PC-3 (cell line): ENCODE measurements at regions not wholly inside any gene's neighbourhood (a gene's known extent, or its start where the extent isn't known, plus 50 kb on each side); places are given as distances from the start of the nearest gene placed in this dataset.

ENCODE experiments used
- EZH2phosphoT487 ChIP-seq: fragments of 300-600 bp; sonication (generic); IDR thresholded peaks from 2 replicates; pipeline ENCODE4 v1.6.1; 2018; ENCODE audit warnings: mild to moderate bottlenecking, antibody characterized with exemption, low read length, borderline replicate concordance
- TF ChIP-seq, protein P1 (sequence below): fragments of 300-600 bp; sonication (generic); conservative IDR thresholded peaks from 2 replicates; pipeline ENCODE4 v1.5.1; 2017; ENCODE audit warnings: antibody characterized with exemption, low read depth, mild to moderate bottlenecking, low read length

DNA sequence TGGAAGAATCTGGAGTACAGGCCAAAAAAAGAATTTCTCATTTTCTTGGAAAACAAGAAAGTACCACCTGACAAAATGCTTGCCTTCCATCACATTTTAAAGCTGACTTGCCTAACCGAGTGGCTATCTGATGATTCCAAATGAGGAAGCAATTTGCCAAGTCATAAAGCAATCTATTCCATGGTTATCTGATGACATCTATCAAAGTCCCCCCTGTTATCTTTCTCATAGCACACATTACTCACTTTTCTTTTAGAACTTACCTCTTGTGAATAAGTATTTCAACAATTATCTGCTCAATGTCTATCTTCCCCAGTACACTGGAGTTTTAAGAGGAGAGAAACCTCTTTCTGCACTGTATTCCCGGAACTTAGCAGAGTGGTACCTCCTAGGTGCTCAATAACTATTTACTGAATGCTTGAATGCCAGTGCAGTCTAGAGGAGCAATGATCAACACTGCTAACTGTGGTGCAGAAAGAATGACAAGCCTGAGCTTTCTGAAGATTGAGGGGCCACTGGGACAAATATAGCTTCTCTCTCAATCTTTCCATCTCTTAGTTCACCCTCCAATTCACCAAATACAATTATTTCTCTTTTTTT, 186.3 kb upstream of the ATP11B start:
- TF ChIP-seq, protein P1, sequence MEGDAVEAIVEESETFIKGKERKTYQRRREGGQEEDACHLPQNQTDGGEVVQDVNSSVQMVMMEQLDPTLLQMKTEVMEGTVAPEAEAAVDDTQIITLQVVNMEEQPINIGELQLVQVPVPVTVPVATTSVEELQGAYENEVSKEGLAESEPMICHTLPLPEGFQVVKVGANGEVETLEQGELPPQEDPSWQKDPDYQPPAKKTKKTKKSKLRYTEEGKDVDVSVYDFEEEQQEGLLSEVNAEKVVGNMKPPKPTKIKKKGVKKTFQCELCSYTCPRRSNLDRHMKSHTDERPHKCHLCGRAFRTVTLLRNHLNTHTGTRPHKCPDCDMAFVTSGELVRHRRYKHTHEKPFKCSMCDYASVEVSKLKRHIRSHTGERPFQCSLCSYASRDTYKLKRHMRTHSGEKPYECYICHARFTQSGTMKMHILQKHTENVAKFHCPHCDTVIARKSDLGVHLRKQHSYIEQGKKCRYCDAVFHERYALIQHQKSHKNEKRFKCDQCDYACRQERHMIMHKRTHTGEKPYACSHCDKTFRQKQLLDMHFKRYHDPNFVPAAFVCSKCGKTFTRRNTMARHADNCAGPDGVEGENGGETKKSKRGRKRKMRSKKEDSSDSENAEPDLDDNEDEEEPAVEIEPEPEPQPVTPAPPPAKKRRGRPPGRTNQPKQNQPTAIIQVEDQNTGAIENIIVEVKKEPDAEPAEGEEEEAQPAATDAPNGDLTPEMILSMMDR, result no peak
- TF ChIP-seq EZH2phosphoT487, result no peak
